ENCODE measurements at regions not wholly inside any gene's neighbourhood (a gene's known extent, or its start where the extent isn't known, plus 50 kb on each side); places are given as distances from the start of the nearest gene placed in this dataset.

DNA sequence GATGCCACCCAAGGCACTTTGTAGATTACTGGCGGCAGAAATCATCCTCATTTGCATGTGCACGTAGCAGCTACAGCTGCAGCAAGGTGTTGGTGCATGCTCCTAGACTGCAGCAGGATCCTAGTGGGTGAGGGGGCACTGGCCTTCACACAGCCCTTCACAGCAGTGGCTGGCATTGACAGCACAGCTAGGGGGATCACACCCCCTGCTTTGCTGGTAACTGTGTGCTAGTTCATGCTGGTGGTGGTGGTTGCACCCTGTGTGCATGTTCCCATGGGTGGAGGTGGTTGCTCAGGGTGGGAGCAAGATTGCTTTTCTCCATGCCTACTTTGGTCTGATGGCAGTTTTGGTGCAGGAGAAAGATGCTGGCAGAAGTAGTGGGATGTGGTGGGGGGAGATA is 1695.1 kb upstream of the CDH6 start:
- ChIA-PET CTCF (no interaction called here), POLR2A (no interaction called here)

DNA sequence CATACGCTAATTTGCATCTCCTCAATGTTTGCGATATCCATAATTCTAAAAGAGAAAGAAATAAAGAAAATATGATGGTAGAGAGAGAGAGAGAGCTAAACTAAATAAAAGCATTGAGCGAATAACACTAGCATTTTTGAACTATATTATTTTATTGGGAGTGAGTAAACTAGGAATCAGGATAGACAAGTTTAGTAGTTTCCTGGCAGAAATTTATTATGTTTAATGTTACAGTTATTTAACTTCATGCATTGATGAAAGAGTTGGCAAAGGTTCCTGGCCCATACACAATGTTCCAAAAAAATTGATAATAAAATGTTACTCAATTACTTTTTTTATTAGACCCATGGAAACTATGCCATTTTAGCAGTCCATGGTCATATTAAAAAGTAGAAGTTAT is 1708.2 kb upstream of the CDH6 start:
- no peaks in the 10 kb centered on the region for H3K4me1 ChIP-seq (ENCODE audit: control insufficient read depth in 1 of 2, insufficient read depth in 2 of 2, low read depth in 1 of 2, low read length in 1 of 2)
- no peak overlapping the region for H3K9ac ChIP-seq
- no peak for DNase-seq
- TF ChIP-seq CHD2 (IDR thresholded peaks at IDR 0.05; ENCODE audit: low read length, partially characterized antibody), result no peak
- TF ChIP-seq IRF3 (IDR thresholded peaks at IDR 0.05; ENCODE audit: low read depth, low read length), result no peak
- no peak for TF ChIP-seq RAD21 (IDR thresholded peaks at IDR 0.05; ENCODE audit: low read length)
- no peak for TF ChIP-seq FOXM1 (IDR thresholded peaks at IDR 0.05; ENCODE audit: low read depth)
- TF ChIP-seq MXI1 (IDR thresholded peaks at IDR 0.05; ENCODE audit: low read depth, low read length), result no peak
- no peak for TF ChIP-seq ELF1 (IDR thresholded peaks at IDR 0.05)
- TF ChIP-seq, protein P1, sequence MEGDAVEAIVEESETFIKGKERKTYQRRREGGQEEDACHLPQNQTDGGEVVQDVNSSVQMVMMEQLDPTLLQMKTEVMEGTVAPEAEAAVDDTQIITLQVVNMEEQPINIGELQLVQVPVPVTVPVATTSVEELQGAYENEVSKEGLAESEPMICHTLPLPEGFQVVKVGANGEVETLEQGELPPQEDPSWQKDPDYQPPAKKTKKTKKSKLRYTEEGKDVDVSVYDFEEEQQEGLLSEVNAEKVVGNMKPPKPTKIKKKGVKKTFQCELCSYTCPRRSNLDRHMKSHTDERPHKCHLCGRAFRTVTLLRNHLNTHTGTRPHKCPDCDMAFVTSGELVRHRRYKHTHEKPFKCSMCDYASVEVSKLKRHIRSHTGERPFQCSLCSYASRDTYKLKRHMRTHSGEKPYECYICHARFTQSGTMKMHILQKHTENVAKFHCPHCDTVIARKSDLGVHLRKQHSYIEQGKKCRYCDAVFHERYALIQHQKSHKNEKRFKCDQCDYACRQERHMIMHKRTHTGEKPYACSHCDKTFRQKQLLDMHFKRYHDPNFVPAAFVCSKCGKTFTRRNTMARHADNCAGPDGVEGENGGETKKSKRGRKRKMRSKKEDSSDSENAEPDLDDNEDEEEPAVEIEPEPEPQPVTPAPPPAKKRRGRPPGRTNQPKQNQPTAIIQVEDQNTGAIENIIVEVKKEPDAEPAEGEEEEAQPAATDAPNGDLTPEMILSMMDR (IDR thresholded peaks at IDR 0.05), result no peak
- TF ChIP-seq EP300 (IDR thresholded peaks at IDR 0.05; ENCODE audit: borderline replicate concordance in 1 of 2, low read depth in 1 of 2, low read length in 1 of 2), result no peak
- no peak for TF ChIP-seq EZH2phosphoT487 (IDR thresholded peaks at IDR 0.05; ENCODE audit: borderline replicate concordance, low read depth)
- TF ChIP-seq TAF1 (IDR thresholded peaks at IDR 0.05; ENCODE audit: borderline replicate concordance, low read depth, low read length), result no peak
- TF ChIP-seq POLR2AphosphoS5 (IDR thresholded peaks at IDR 0.05; ENCODE audit: low read depth, low read length), result no peak
- TF ChIP-seq SMC3 (IDR thresholded peaks at IDR 0.05; ENCODE audit: low read depth, low read length), result no peak
- TF ChIP-seq GABPA (IDR thresholded peaks at IDR 0.05; ENCODE audit: low read depth), result no peak
- TF ChIP-seq MEF2A (IDR thresholded peaks at IDR 0.05; ENCODE audit: borderline replicate concordance, low read depth), result no peak
- TF ChIP-seq TCF12 (IDR thresholded peaks at IDR 0.05), result no peak
- TF ChIP-seq, protein P2, sequence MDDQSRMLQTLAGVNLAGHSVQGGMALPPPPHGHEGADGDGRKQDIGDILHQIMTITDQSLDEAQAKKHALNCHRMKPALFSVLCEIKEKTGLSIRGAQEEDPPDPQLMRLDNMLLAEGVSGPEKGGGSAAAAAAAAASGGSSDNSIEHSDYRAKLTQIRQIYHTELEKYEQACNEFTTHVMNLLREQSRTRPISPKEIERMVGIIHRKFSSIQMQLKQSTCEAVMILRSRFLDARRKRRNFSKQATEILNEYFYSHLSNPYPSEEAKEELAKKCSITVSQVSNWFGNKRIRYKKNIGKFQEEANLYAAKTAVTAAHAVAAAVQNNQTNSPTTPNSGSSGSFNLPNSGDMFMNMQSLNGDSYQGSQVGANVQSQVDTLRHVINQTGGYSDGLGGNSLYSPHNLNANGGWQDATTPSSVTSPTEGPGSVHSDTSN (IDR thresholded peaks at IDR 0.05), result no peak
- no peak for TF ChIP-seq RCOR1 (IDR thresholded peaks at IDR 0.05; ENCODE audit: low read length)
- no peak for TF ChIP-seq SIN3A (IDR thresholded peaks at IDR 0.05; ENCODE audit: borderline replicate concordance, low read depth, low read length)
- TF ChIP-seq, protein P3, sequence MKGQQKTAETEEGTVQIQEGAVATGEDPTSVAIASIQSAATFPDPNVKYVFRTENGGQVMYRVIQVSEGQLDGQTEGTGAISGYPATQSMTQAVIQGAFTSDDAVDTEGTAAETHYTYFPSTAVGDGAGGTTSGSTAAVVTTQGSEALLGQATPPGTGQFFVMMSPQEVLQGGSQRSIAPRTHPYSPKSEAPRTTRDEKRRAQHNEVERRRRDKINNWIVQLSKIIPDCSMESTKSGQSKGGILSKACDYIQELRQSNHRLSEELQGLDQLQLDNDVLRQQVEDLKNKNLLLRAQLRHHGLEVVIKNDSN (IDR thresholded peaks at IDR 0.05; ENCODE audit: borderline replicate concordance, low read depth), result no peak
- ChIA-PET CTCF (no interaction called here), POLR2A (no interaction called here)
- H3K4me3 ChIP-seq (ENCODE audit: low read depth in 2 of 2, low read length in 1 of 2), result no peak overlapping the region
- no peaks in the 10 kb centered on the region for H4K20me1 ChIP-seq (ENCODE audit: insufficient read depth)
- no peaks in the 10 kb centered on the region for H3F3A ChIP-seq (replicated peaks; ENCODE audit: insufficient read depth)
- H3K79me2 ChIP-seq (ENCODE audit: insufficient read depth), result no peaks in the 10 kb centered on the region
- no peaks in the 10 kb centered on the region for H3K9me3 ChIP-seq
- no peak overlapping the region for H2AFZ ChIP-seq (ENCODE audit: low read depth)
- no peaks in the 10 kb centered on the region for H3K9me2 ChIP-seq
- no peak overlapping the region for H3K27ac ChIP-seq (ENCODE audit: low read depth in 2 of 2, low read length in 1 of 2)
- H3K4me2 ChIP-seq, result no peak overlapping the region
- H3K36me3 ChIP-seq (replicated peaks in 1 of 2; ENCODE audit: control insufficient read depth in 1 of 2, insufficient read depth in 2 of 2, low read length in 1 of 2), result no peaks in the 10 kb centered on the region
- no peaks in the 10 kb centered on the region for H3K27me3 ChIP-seq (ENCODE audit: insufficient read depth)
- 21% methylated on average over 3 of the region's 3 CpGs for WGBS (ENCODE audit: low lambda C conversion rate)

More for the DNA sequence above, 1695.1 kb upstream of the CDH6 start:
- no peaks in the 10 kb centered on the region for H3K9me2 ChIP-seq
- no peak overlapping the region for H3K4me2 ChIP-seq
- H3K4me1 ChIP-seq (ENCODE audit: control insufficient read depth in 1 of 2, insufficient read depth in 2 of 2, low read depth in 1 of 2, low read length in 1 of 2), result no peaks in the 10 kb centered on the region
- no peaks in the 10 kb centered on the region for H3K36me3 ChIP-seq (replicated peaks in 1 of 2; ENCODE audit: control insufficient read depth in 1 of 2, insufficient read depth in 2 of 2, low read length in 1 of 2)
- WGBS (ENCODE audit: low lambda C conversion rate), result 40% methylated on average over 1 of the region's 2 CpGs
- no peak overlapping the region for H2AFZ ChIP-seq (ENCODE audit: low read depth)
- no peaks in the 10 kb centered on the region for H3K9me3 ChIP-seq
- H3K27me3 ChIP-seq (ENCODE audit: insufficient read depth), result no peaks in the 10 kb centered on the region
- H3F3A ChIP-seq (replicated peaks; ENCODE audit: insufficient read depth), result no peaks in the 10 kb centered on the region
- DNase-seq, result no peak
- H3K79me2 ChIP-seq (ENCODE audit: insufficient read depth), result no peaks in the 10 kb centered on the region
- no peak overlapping the region for H3K9ac ChIP-seq
- H3K4me3 ChIP-seq (ENCODE audit: low read depth in 2 of 2, low read length in 1 of 2), result no peak overlapping the region
- no peaks in the 10 kb centered on the region for H4K20me1 ChIP-seq (ENCODE audit: insufficient read depth)
- no peak overlapping the region for H3K27ac ChIP-seq (ENCODE audit: low read depth in 2 of 2, low read length in 1 of 2)
- TF ChIP-seq RXRA (IDR thresholded peaks at IDR 0.05; ENCODE audit: borderline replicate concordance, low read depth) (no peak), ELF1 (IDR thresholded peaks at IDR 0.05) (no peak), MEF2A (IDR thresholded peaks at IDR 0.05; ENCODE audit: borderline replicate concordance, low read depth) (no peak), GABPA (IDR thresholded peaks at IDR 0.05; ENCODE audit: low read depth) (no peak), SIN3A (IDR thresholded peaks at IDR 0.05; ENCODE audit: borderline replicate concordance, low read depth, low read length) (no peak), TEAD4 (IDR thresholded peaks at IDR 0.05; ENCODE audit: borderline replicate concordance, insufficient read depth) (no peak), JUND (IDR thresholded peaks at IDR 0.05) (no peak), TAF1 (IDR thresholded peaks at IDR 0.05; ENCODE audit: borderline replicate concordance, low read depth, low read length) (no peak)

Data from SK-N-SH (cell line).